GM19193 (cell line): ENCODE measurements at regions not wholly inside any gene's neighbourhood (a gene's known extent, or its start where the extent isn't known, plus 50 kb on each side); places are given as distances from the start of the nearest gene placed in this dataset.

Experiments
- POLR2A ChIP-seq: IDR thresholded peaks from 4 replicates; pipeline ENCODE4 v1.6.1; 2011; ENCODE audit not compliant: insufficient read depth, insufficient read length; ENCODE audit errors: extremely low read depth

DNA sequence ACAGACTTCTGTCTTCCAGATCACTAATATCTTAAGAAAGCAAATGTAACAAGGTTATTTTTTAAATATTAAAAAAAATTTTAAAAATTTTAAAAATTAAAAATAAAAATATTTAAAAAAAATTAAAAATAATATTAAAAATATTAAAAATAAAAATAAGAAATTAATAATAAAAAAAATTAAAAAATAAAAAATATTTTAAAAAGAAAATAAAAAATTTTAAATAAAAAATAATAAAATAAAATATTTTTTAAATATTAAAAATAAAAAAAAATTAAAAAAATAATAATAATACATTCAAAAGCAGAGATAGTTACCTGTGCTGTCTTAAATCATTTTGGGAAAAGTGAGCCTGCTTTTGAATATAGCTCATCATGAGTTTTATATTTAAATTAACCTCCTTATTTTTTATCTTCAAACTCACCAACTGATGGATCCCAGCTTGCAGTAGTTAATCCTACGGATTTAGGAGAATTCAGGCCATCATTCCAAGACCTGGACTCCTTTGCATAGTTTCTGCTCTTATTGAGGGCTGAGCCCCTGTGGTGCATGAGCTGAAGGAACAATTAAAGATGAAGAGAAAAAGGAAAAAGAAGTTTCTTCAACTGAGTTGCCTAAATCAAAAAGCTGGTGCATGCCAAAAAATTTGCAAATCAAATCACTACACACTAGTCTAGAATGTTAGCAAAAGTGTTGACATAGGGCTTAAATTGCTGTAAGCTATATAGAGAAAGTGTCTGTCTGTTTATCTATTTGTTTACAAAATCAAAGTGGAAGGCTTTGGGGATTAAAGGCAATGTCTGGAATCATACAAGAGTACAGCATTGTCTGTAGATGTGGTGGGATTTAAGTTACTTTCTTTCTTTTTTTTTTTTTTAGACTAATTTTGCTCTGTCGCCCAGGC is 50.5 kb upstream of the ZNF438 start:
- TF ChIP-seq POLR2A: no peak

DNA sequence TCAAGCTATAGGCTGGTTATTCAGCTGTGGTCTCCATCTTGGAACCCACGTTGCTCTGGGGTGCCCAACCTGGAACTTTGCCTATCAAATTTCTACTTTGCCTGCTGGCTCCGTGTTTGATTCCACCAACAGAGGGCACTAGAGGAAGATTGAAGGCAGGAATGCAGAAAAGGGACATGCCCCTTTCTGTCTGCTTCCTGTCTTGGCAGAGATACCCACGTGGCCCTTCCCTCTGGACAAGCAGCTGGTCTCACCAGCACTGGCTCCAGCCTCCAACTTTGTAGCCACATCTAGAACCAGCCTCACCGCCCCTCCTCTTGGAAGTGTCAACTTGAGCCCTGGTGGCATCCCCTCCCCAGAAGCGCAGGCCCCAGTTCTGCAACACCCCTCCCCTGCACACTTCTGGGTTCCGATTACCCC is 52.1 kb upstream of the ZNF438 start:
- no peak for TF ChIP-seq POLR2A

DNA sequence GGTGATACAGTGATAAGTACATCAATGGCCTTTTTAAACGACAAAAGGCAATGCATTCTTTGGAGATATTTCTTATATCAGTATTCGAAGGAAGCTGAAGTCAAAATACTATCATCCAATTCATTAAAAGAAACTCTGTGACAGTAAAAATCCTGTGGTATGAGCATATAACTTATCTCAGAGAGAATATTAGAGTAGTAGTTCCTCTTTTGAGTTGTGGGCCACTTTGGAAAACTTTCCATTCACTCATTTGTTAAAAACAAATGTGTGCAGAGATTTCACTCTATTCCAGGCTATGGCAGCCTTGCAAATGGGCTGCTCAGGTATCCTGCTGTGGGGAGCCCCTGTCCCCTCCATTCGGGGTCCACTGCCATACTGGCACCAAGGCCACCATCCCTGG is 55.3 kb upstream of the ZNF438 start:
- TF ChIP-seq POLR2A: no peak

DNA sequence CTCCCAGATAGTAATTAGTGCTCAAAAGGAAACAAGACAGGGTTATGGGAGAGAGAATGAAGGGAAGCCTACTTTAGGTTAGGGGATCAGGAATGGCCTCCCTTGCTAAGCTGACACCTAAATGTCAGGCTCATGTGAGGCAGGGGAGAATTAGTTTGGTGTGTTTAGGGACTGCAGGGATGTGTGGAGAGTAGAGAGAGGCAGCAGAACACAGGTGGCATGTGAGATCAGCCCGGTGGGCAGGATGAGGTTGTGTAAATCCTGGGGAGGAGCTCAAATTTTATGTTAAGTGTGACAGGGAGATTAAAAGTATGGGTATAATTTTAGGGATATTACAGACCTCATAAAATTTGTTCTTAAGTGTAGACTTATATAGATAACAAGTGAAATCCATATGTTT is 56.2 kb upstream of the ZNF438 start:
- no peak for TF ChIP-seq POLR2A

DNA sequence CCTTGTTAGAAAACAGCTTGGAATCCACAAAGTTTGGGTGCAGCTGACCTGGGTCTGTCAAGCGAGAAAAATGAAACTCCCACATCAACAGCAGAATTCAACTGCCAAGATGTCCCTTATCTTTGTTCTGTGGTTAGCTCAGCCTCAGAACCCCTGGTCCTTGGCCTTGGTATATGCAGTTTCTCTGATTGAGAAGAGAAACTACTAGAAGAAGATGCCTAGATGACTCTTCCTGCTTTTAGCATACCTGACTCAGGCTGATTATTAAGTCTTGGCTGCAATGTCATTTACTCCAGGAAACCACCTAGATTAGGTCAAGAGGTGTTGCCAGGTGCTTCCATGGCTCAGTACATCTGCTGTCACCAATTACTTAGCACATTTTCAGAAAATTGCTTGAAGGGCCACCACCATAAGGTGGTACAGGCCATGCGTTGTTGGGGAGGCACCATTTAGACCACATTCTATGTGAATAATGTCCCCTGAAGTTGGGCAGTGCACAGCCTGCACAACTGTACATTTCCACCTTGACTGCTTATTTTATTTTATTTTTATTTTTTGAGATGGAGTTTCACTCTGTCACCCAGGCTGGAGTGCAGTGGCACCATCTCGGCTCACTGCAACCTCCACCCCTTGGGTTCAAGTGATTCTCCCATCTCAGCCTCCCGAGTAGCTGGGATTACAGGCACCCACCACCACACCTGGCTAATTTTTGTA is 59.4 kb upstream of the ZNF438 start:
- no peak for TF ChIP-seq POLR2A

DNA sequence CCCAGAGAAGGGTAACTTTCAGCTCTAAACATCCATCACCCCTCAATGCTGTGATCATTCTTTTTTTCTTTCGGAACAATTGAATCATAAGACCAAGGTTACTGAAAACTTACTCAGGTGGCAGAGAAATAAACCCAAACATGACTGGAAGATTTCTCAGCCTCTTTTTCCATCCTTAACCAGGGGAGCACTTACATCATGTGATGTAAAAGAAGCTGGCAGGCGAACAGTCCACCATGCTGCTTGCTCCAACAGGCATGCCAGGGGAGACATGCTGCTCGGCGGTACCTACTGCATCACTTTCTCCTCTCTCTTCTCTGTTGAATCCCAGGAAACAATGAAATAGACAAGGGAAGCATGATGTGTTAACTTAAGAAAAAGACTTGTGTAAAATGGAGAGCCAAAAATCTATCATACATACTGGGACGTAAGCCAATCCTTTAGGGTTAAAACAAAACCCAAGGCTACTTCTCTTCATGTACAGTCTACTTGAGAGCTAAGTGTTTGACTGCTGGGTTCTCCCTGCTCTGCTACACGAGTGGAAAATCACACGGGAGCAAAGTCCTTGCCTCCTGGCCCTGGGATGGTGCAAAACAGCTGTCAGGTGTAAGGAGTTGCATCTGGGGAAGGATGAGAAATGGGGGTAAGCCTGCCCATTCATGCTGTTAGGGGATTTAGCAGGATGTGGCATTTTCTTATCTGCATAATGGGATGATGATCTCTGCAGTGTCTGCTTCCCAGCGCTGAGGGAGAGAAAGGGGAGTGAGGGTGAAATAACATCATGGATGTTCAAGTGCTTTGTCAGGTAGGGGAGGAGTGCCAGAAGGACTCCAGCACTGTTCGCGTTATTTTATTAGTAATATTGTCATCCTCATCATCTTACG is 64.3 kb upstream of the ZNF438 start:
- TF ChIP-seq POLR2A: no peak

DNA sequence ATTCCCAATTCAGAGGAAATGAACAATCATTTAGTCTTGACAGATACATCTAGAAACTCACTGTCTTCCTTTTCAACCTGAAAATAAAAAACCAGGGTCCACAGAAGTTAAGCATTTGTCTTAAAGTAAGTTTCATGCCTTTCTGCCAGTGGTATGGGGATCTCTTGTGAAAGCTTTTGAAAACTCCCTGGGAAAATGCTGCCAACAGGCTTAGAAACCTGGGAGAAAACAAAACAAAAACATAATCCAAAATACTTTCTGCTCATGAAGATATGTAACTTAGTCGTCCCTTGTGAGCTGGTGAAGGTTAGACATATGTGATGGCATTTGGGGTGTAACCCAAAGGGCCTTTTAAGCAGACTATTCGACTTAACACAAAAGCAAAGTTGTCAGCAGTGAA is 66.4 kb upstream of the ZNF438 start:
- TF ChIP-seq POLR2A: no peak

DNA sequence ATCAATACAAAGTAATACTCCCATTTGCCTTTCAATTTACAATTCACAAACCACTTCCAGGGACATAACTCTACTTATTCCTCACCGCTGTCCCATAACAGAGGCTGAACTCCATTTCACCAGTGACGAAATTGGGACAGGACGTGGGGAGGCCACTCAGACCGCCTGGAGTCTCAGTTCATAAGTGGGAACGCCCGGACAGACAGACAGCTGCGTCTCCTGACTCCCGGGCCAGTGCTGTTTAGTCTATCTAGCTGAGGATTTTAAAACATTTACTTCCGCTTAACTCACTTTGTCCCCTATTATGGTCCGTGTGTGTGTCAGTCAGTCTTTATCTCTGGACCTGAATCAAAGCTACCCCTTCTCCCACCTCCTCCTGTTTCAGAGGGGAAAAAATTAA is 67.4 kb upstream of the ZNF438 start:
- TF ChIP-seq POLR2A: no peak

DNA sequence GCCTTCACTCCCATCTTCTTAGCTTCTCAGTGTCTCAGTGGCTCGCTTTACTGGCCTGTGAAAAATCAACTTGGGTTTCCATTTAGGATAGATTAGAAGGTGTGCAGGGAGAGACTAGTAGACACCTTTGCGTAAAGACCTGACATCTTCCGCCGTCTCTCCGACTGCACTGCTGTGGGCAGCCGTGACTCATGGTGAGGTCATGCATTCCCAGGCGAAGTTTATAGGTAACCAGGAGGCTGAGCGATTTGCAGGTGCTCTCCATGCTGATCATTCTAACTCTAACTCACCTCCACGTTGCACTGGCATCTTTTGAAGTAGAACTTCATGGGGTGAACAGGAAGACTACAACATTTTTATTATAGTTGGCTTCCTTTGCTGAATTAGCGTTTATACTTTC is 68.0 kb upstream of the ZNF438 start:
- TF ChIP-seq POLR2A: no peak

DNA sequence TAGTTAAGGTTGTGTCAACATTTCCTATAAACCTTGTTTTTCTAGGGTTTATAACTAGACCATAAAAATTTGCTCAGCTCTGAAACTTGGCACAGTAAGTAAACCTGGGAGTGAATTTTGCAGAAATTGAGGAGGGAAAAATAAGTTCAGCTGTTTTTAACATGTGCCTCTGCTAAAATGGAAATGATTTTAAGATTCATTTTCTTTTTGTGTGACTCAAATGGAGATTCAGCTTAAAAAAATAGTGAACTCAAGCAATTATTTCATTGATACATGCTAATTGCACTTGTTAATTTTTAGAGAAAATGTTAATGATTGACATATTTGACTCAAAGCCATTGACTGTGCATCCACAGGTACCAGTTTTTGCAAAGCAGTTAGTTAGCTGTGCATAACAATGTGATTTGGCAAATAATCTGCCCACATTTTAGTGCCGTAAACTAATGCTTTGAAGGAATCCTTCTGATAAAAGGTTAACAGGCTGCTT is 68.5 kb upstream of the ZNF438 start:
- TF ChIP-seq POLR2A: no peak

DNA sequence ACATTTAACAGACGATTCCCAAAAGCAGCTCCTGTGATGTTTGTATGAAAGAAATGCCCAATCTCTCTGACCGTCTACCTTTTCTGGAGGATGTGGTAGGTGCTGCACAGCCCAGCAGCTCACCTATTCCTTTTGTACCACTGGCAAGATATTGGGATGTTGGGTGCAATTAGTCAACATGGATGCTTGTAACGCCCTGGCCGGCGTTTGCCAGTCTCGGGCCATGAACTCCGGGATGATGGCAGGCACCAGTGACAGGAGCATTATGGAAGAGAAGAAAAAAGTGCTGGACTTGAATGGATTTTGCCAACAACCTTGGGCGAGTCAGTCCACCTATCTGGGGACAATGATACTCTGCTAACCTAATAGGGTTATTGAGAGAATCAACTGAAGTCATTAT is 69.0 kb upstream of the ZNF438 start:
- no peak for TF ChIP-seq POLR2A

DNA sequence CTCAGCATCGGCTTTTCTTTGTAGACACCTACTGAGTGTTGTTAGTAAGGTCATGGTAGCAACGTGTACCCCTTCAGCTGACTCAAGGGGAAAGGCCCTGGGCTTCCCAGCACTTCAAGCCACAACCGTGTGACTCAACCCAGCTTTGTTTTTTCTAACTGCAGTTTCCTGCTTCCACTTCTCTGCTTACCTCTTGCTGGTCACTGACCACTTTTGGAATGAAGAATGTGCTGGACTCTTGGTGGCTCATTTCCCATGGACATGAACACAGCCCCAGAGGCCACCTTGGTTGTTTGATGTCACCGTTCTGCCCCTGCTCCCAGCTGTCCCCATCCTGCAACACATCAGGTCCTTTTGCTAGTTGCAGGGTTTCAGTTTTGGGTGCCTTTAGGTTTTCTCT is 69.5 kb upstream of the ZNF438 start:
- no peak for TF ChIP-seq POLR2A

DNA sequence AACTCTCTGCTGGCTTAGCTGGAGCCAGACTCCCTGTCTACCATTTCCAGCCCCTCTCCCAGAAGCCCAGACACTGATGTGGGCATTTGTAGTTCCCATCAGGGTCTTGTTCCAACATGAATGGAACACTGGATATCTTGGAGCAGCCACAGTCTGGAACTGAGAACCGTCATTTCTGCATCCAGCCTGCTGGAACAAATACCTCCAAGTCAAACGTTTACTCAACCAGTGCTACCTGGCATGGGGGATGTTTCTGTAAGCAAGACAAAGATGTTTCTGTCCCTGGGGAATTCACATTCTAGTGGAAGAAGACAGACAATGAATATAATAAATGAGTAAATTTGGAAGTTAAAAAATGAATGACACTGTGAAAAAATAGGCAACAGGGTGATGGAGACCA is 70.8 kb upstream of the ZNF438 start:
- no peak for TF ChIP-seq POLR2A

DNA sequence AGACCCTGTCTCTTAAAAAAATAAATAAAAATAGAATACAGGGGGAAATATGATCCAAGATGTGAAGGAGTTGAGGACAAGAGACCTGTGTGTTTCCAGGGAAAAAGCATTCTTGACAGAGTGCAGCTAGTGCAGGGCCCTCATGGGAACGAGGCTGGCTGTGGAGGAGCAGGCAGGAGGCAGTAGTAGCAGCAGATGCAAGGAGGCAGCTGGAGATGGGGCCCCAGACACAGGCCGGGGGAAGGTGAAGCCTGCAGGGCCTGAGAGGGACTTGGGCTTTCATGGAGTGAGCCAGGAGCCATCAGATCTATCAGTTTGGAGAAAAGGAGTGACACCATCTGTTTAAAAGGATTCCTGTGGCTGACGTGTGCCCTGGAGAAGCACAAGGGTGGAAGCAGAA is 71.4 kb upstream of the ZNF438 start:
- no peak for TF ChIP-seq POLR2A

DNA sequence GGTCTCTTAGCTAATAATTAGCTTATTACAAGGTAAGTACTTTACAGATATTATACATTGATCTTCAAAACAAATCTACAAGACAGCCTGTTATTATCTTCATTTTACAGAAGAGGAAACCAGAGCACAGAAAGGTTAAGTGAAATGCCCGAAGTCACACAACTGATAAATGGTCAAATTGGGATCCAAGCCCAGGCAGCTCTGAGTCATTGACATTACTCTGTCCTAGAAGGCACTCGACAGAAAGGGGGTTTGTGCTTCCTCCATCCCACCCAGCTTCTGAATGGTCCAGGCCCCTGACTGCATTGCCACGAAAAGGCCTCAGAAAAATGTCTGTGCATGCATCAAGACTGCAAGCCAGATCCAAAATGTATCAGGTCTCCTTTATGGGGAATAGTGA is 81.3 kb upstream of the ZNF438 start:
- no peak for TF ChIP-seq POLR2A
